HCT116 (cell line): ENCODE measurements at regions not wholly inside any gene's neighbourhood (a gene's known extent, or its start where the extent isn't known, plus 50 kb on each side); places are given as distances from the start of the nearest gene placed in this dataset.

Source experiments
- ATAC-seq: fragments of 200-7000 bp; cut with Tn5 transposase; 2 replicates; pipeline ENCODE4 v1.9.1; 2020; ENCODE audit warnings: mild to moderate bottlenecking, moderate library complexity
- BruUV-seq: library from RNA; stranded (reverse); fragments of 400-500 nt; replicated peaks from 2 replicates; lab custom pipeline; 2021; lab: Mats Ljungman, UMichigan
- CTCF ChIA-PET: fragments of 300-600 bp; sonication (Branson Sonifier 250); formaldehyde crosslinking; loops from one replicate; lab custom pipeline; 2021; ENCODE audit warnings: antibody characterized with exemption; lab: Charles Lee
- POLR2A ChIA-PET: fragments of 300-600, 350-600 bp; sonication (Branson Sonifier 250); formaldehyde crosslinking; loops from one replicate; lab custom pipeline; 2021; ENCODE audit warnings: antibody characterized with exemption; lab: Charles Lee
- RAD21 ChIA-PET, 2 experiments: fragments of 300-600 bp; sonication (Branson Sonifier 250); formaldehyde crosslinking; loops; one replicate each; lab custom pipeline; 2023; ENCODE audit warnings: low total read pairs in 2 of 2; ENCODE audit not compliant: uncharacterized antibody in 2 of 2, unreplicated experiment in 2 of 2, low non-redundant PET in 1 of 2; lab: Charles Lee
- DNase-seq: peaks from one replicate; pipeline ENCODE4 v3.0.0-alpha.2; 2010; ENCODE audit warnings: low read depth, low spot score
- H2AFZ ChIP-seq: fragments of 200-600 bp; shearing (Covaris generic), sonication (generic); 2 replicates; pipeline ENCODE4 v1.6.1; 2017; ENCODE audit warnings: low read depth, mixed run types, mixed read lengths, antibody characterized with exemption, low read length; ENCODE audit not compliant: poor library complexity, severe bottlenecking
- H3K27ac ChIP-seq: 2 replicates; pipeline ENCODE4 v1.5.1; 2012; ENCODE audit warnings: low read depth, low read length
- H3K27me3 ChIP-seq: fragments of 200-600 bp; sonication (generic); 2 replicates; pipeline ENCODE4 v1.6.1; 2016; ENCODE audit warnings: mixed run types, low read length, mixed read lengths; ENCODE audit not compliant: insufficient read depth
- H3K36me3 ChIP-seq, 2 experiments: fragments of 200-500 bp in 1 of 2; fragments of 200-600 bp in 1 of 2; sonication (Bioruptor generic) in 1 of 2; sonication (generic) in 1 of 2; 2 replicates each; pipeline versions ENCODE4 v1.5.1 to v1.6.1; 2014 to 2016; ENCODE audit warnings: low read length in 2 of 2, inconsistent platforms in 1 of 2, mixed read lengths in 1 of 2, mixed run types in 1 of 2; ENCODE audit not compliant: insufficient read depth in 2 of 2, control insufficient read depth in 1 of 2
- H3K4me1 ChIP-seq, 2 experiments: fragments of 200-600 bp in 1 of 2; sonication (generic) in 1 of 2; 2 replicates each; pipeline versions ENCODE4 v1.5.1 to v1.6.1; 2012 to 2017; ENCODE audit warnings: low read length in 2 of 2, inconsistent platforms in 1 of 2, mild to moderate bottlenecking in 1 of 2, mixed read lengths in 1 of 2, mixed run types in 1 of 2, moderate library complexity in 1 of 2; ENCODE audit not compliant: insufficient read depth in 2 of 2, control insufficient read depth in 1 of 2
- H3K4me2 ChIP-seq: fragments of 200-600 bp; sonication (generic); 2 replicates; pipeline ENCODE4 v1.6.1; 2017; ENCODE audit warnings: mixed run types, low read length, mixed read lengths
- H3K4me3 ChIP-seq, 2 experiments: fragments of 200-600 bp in 1 of 2; sonication (generic) in 1 of 2; replicated peaks in 1 of 2; 2 replicates each; pipeline ENCODE4 v1.5.1; 2011 to 2016; ENCODE audit warnings: low read length in 2 of 2, control low read depth in 1 of 2, low read depth in 1 of 2, mild to moderate bottlenecking in 1 of 2, mixed read lengths in 1 of 2, mixed run types in 1 of 2
- H3K79me2 ChIP-seq: fragments of 200-600 bp; sonication (generic); 2 replicates; pipeline ENCODE4 v1.6.1; 2017; ENCODE audit warnings: mild to moderate bottlenecking, mixed run types, low read length, moderate library complexity, mixed read lengths; ENCODE audit not compliant: insufficient read depth
- H3K9ac ChIP-seq: fragments of 200-600 bp; sonication (generic); 2 replicates; pipeline ENCODE4 v1.6.1; 2016; ENCODE audit warnings: low read length, mixed read lengths
- H3K9me2 ChIP-seq: fragments of 200-600 bp; sonication (generic), shearing (Covaris generic); 2 replicates; pipeline ENCODE4 v1.6.1; 2017; ENCODE audit warnings: mixed run types, mild to moderate bottlenecking, moderate library complexity; ENCODE audit not compliant: insufficient read depth
- H3K9me3 ChIP-seq, 2 experiments: fragments of 200-500 bp in 1 of 2; fragments of 200-600 bp in 1 of 2; sonication (Bioruptor generic) in 1 of 2; sonication (generic) in 1 of 2; 2 replicates each; pipeline ENCODE4 v1.6.1; 2014 to 2017; ENCODE audit warnings: low read length in 2 of 2, mixed read lengths in 2 of 2, inconsistent platforms in 1 of 2, low read depth in 1 of 2, mild to moderate bottlenecking in 1 of 2, mixed run types in 1 of 2, moderate library complexity in 1 of 2; ENCODE audit not compliant: control insufficient read depth in 1 of 2, insufficient read depth in 1 of 2
- H4K20me1 ChIP-seq: fragments of 200-600 bp; sonication (generic), shearing (Covaris generic); 2 replicates; pipeline ENCODE4 v1.6.1; 2017; ENCODE audit warnings: mixed run types, mild to moderate bottlenecking, moderate library complexity; ENCODE audit not compliant: insufficient read depth
- ATF3 ChIP-seq: IDR thresholded peaks from 2 replicates; pipeline ENCODE4 v1.6.1; 2012
- CEBPB ChIP-seq: IDR thresholded peaks from 2 replicates; pipeline ENCODE4 v1.6.1; 2012; ENCODE audit warnings: low read depth
- EGR1 ChIP-seq: IDR thresholded peaks from 2 replicates; pipeline ENCODE4 v1.6.1; 2012; ENCODE audit warnings: low read depth
- EZH2 ChIP-seq: fragments of 200-600 bp; sonication (generic); IDR thresholded peaks from 2 replicates; pipeline ENCODE4 v1.6.1; 2017; ENCODE audit warnings: antibody characterized with exemption, mixed run types
- EZH2phosphoT487 ChIP-seq: fragments of 200-600 bp; IDR thresholded peaks from 2 replicates; pipeline ENCODE4 v1.6.1; 2018; ENCODE audit warnings: antibody characterized with exemption, borderline replicate concordance
- FOSL1 ChIP-seq: IDR thresholded peaks from 2 replicates; pipeline ENCODE4 v1.6.1; 2012; ENCODE audit warnings: low read depth
- JUND ChIP-seq: IDR thresholded peaks from 2 replicates; pipeline ENCODE4 v1.6.1; 2012
- POLR2A ChIP-seq: IDR thresholded peaks from 2 replicates; pipeline ENCODE4 v1.7.0; 2011; ENCODE audit warnings: borderline replicate concordance; ENCODE audit not compliant: insufficient read depth, insufficient read length; ENCODE audit errors: extremely low read depth
- RAD21 ChIP-seq: IDR thresholded peaks from 2 replicates; pipeline ENCODE4 v1.6.1; 2012; ENCODE audit warnings: low read depth, mild to moderate bottlenecking
- REST ChIP-seq: IDR thresholded peaks from 2 replicates; pipeline ENCODE4 v1.6.1; 2012; ENCODE audit warnings: low read depth
- SIN3A ChIP-seq: IDR thresholded peaks from 2 replicates; pipeline ENCODE4 v1.6.1; 2012; ENCODE audit warnings: low read depth
- SP1 ChIP-seq: IDR thresholded peaks from 2 replicates; pipeline ENCODE4 v1.6.1; 2012; ENCODE audit warnings: low read depth
- SRF ChIP-seq: IDR thresholded peaks from 2 replicates; pipeline ENCODE4 v1.6.1; 2012; ENCODE audit warnings: low read depth
- TCF7L2 ChIP-seq: IDR thresholded peaks from 2 replicates; pipeline ENCODE4 v1.7.0; 2011; ENCODE audit warnings: borderline replicate concordance, inconsistent platforms; ENCODE audit not compliant: insufficient read depth, insufficient read length; ENCODE audit errors: extremely low read depth
- YY1 ChIP-seq: IDR thresholded peaks from 2 replicates; pipeline ENCODE4 v1.6.1; 2011; ENCODE audit warnings: low read length, low read depth, moderate library complexity, mild to moderate bottlenecking; ENCODE audit not compliant: insufficient replicate concordance; ENCODE audit errors: extremely low read depth
- ZBTB33 ChIP-seq: IDR thresholded peaks from 2 replicates; pipeline ENCODE4 v1.6.1; 2011; ENCODE audit warnings: mild to moderate bottlenecking, low read length, moderate library complexity; ENCODE audit not compliant: insufficient replicate concordance; ENCODE audit errors: extremely low read depth
- ZFX ChIP-seq: fragments of 450-650 bp; IDR thresholded peaks from 2 replicates; pipeline ENCODE4 v1.6.1; 2017
- ZNF274 ChIP-seq: fragments of 200-500 bp; sonication (Bioruptor generic); IDR thresholded peaks from 2 replicates; pipeline ENCODE4 v1.6.1; 2014; ENCODE audit warnings: mild to moderate bottlenecking, low read depth, low read length, inconsistent platforms
- intact Hi-C: fragments of 100-400 bp; cut with micrococcal nuclease; formaldehyde crosslinking; loops from 2 replicates; pipeline ENCODE4 v1.10.0; 2022
- TF ChIP-seq, protein P1 (sequence below), 3 experiments: fragments of 200-600 bp in 1 of 3; sonication (generic) in 1 of 3; IDR thresholded peaks in 2 of 3; conservative IDR thresholded peaks in 1 of 3; 2 replicates each; pipeline ENCODE4 v1.5.1; 2012 to 2017; ENCODE audit warnings: low read depth in 2 of 3, low read length in 2 of 3, antibody characterized with exemption in 1 of 3, borderline replicate concordance in 1 of 3, control low read depth in 1 of 3, mild to moderate bottlenecking in 1 of 3, mixed read lengths in 1 of 3, mixed run types in 1 of 3, moderate library complexity in 1 of 3; ENCODE audit not compliant: insufficient read depth in 1 of 3
- TF ChIP-seq, protein P2 (sequence below): IDR thresholded peaks from 2 replicates; pipeline ENCODE4 v1.6.1; 2012

- Histone ChIP-seq H3K4me3 (no peak overlapping the region), H3K4me1 (peaks cover 0 to 4% of the 10 kb centered on the region in 2 experiments; a peak in 1 of 4 replicates), H3K4me2 (no peak overlapping the region), H3K27me3 (no peaks in the 10 kb centered on the region), H3K9me3 (no peaks in the 10 kb centered on the region), H2AFZ (no peak overlapping the region), H3K27ac (no peak overlapping the region), H3K36me3 (no peaks in the 10 kb centered on the region), H3K79me2 (no peaks in the 10 kb centered on the region), H4K20me1 (no peaks in the 10 kb centered on the region), H3K9ac (no peak overlapping the region), H3K9me2 (no peaks in the 10 kb centered on the region)
- POLR2A ChIA-PET, result interaction anchor here (0.6 kb wide), 1 partner anchor 12 kb away, joined by 7 read pairs; no protein-coding TSS in a partner anchor
- RAD21 ChIA-PET, result no interaction called here
- TF ChIP-seq SP1, result no peak
- no peak for TF ChIP-seq FOSL1
- no peak for TF ChIP-seq EZH2phosphoT487
- TF ChIP-seq EZH2, result no peak
- TF ChIP-seq SRF, result no peak
- TF ChIP-seq ZNF274, result no peak
- TF ChIP-seq, protein P1, sequence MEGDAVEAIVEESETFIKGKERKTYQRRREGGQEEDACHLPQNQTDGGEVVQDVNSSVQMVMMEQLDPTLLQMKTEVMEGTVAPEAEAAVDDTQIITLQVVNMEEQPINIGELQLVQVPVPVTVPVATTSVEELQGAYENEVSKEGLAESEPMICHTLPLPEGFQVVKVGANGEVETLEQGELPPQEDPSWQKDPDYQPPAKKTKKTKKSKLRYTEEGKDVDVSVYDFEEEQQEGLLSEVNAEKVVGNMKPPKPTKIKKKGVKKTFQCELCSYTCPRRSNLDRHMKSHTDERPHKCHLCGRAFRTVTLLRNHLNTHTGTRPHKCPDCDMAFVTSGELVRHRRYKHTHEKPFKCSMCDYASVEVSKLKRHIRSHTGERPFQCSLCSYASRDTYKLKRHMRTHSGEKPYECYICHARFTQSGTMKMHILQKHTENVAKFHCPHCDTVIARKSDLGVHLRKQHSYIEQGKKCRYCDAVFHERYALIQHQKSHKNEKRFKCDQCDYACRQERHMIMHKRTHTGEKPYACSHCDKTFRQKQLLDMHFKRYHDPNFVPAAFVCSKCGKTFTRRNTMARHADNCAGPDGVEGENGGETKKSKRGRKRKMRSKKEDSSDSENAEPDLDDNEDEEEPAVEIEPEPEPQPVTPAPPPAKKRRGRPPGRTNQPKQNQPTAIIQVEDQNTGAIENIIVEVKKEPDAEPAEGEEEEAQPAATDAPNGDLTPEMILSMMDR (IDR thresholded peaks at IDR 0.05 in 2 of 3, conservative IDR thresholded peaks at IDR 0.05 in 1 of 3; ENCODE audit: borderline replicate concordance in 1 of 3, insufficient read depth in 1 of 3, low read depth in 2 of 3, low read length in 2 of 3), result no peak
- TF ChIP-seq RAD21, result no peak
- no peak for TF ChIP-seq ATF3
- TF ChIP-seq EGR1, result no peak
- no peak for TF ChIP-seq ZBTB33
- TF ChIP-seq SIN3A, result no peak
- TF ChIP-seq POLR2A, result no peak
- TF ChIP-seq, protein P2, sequence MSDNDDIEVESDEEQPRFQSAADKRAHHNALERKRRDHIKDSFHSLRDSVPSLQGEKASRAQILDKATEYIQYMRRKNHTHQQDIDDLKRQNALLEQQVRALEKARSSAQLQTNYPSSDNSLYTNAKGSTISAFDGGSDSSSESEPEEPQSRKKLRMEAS, result no peak
- no peak for TF ChIP-seq TCF7L2
- TF ChIP-seq CEBPB, result no peak
- TF ChIP-seq JUND, result no peak
- TF ChIP-seq YY1, result no peak
- TF ChIP-seq ZFX, result no peak
- TF ChIP-seq REST, result no peak
- CTCF ChIA-PET, result no interaction called here
- no peak for ATAC-seq
- no TSS peak for BruUV-seq
- intact Hi-C loops, result no loop called here
- DNase-seq, result no peak
These were observed 98.1 kb upstream of the PTPRR start for GRCh38 chr12:71018682-71019081.
